ENCODE measurements at regions not wholly inside any gene's neighbourhood (a gene's known extent, or its start where the extent isn't known, plus 50 kb on each side); places are given as distances from the start of the nearest gene placed in this dataset.

DNA sequence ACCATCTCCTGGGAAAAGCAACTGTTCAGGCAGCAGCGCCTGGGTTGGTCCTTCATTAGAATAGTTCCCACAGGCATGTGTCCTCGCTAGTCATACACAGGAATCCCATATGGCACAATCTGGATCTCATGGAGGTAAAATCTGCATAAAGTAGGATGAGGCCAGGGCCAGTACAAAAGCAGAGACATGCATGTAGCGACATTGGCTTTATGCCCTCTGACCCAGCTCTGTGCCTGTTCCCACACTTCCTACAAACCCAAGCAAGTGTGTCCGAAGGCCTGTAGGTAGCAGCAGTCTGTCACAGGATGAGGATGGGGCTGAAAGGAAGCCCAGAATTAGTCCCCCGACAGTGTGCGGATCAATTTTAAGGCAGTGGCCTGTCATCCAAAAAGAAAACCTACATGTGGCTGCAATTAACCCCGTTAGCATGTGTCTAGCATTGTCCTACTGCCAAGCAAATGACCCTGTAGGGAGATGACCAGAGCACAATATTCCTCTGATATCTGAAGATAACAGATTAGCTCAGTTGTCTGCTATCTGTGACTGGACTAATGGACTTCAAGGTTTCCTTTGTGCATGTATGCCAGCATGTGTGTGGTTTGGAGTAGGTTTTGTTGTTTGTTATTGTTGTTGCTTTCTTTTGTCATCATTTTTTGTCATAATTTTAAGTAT, 178.8 kb downstream of the TMEM161B start:
- TF ChIP-seq, protein P1, sequence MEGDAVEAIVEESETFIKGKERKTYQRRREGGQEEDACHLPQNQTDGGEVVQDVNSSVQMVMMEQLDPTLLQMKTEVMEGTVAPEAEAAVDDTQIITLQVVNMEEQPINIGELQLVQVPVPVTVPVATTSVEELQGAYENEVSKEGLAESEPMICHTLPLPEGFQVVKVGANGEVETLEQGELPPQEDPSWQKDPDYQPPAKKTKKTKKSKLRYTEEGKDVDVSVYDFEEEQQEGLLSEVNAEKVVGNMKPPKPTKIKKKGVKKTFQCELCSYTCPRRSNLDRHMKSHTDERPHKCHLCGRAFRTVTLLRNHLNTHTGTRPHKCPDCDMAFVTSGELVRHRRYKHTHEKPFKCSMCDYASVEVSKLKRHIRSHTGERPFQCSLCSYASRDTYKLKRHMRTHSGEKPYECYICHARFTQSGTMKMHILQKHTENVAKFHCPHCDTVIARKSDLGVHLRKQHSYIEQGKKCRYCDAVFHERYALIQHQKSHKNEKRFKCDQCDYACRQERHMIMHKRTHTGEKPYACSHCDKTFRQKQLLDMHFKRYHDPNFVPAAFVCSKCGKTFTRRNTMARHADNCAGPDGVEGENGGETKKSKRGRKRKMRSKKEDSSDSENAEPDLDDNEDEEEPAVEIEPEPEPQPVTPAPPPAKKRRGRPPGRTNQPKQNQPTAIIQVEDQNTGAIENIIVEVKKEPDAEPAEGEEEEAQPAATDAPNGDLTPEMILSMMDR (IDR thresholded peaks at IDR 0.05; ENCODE audit: poor library complexity, severe bottlenecking): no peak
- TF ChIP-seq, protein P2, sequence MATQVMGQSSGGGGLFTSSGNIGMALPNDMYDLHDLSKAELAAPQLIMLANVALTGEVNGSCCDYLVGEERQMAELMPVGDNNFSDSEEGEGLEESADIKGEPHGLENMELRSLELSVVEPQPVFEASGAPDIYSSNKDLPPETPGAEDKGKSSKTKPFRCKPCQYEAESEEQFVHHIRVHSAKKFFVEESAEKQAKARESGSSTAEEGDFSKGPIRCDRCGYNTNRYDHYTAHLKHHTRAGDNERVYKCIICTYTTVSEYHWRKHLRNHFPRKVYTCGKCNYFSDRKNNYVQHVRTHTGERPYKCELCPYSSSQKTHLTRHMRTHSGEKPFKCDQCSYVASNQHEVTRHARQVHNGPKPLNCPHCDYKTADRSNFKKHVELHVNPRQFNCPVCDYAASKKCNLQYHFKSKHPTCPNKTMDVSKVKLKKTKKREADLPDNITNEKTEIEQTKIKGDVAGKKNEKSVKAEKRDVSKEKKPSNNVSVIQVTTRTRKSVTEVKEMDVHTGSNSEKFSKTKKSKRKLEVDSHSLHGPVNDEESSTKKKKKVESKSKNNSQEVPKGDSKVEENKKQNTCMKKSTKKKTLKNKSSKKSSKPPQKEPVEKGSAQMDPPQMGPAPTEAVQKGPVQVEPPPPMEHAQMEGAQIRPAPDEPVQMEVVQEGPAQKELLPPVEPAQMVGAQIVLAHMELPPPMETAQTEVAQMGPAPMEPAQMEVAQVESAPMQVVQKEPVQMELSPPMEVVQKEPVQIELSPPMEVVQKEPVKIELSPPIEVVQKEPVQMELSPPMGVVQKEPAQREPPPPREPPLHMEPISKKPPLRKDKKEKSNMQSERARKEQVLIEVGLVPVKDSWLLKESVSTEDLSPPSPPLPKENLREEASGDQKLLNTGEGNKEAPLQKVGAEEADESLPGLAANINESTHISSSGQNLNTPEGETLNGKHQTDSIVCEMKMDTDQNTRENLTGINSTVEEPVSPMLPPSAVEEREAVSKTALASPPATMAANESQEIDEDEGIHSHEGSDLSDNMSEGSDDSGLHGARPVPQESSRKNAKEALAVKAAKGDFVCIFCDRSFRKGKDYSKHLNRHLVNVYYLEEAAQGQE (IDR thresholded peaks at IDR 0.05; ENCODE audit: borderline replicate concordance): no peak
- no peak for TF ChIP-seq RAD21 (conservative IDR thresholded peaks at IDR 0.05)
- TF ChIP-seq EZH2 (IDR thresholded peaks at IDR 0.05; ENCODE audit: borderline replicate concordance, insufficient read depth, low read length, poor library complexity, severe bottlenecking): no peak
- no peak for TF ChIP-seq TAF1 (IDR thresholded peaks at IDR 0.05; ENCODE audit: low read depth)
- no peak for TF ChIP-seq MXI1 (conservative IDR thresholded peaks at IDR 0.05; ENCODE audit: poor library complexity, severe bottlenecking)
- TF ChIP-seq EP300 (conservative IDR thresholded peaks at IDR 0.05; ENCODE audit: poor library complexity, severe bottlenecking): no peak

Data from neural cell (in vitro differentiated cells).